T-cell (primary cell): ENCODE measurements at regions not wholly inside any gene's neighbourhood (a gene's known extent, or its start where the extent isn't known, plus 50 kb on each side); places are given as distances from the start of the nearest gene placed in this dataset.

ENCODE experiments used
- ATAC-seq, 4 experiments: fragments of 200-7000 bp in 3 of 4; fragments of 150-1000 bp in 1 of 4; cut with Tn5 transposase; replicated peaks in 1 of 4; 1 replicate in 3 of 4; 2 replicates in 1 of 4; pipeline ENCODE4 v1.10.0; 2021; ENCODE audit warnings: moderate library complexity in 3 of 4, mild to moderate bottlenecking in 2 of 4, moderate number of reproducible peaks in 1 of 4
- CTCF ChIA-PET, 2 donors: fragments of 300-600 bp; sonication (Branson Sonifier 250); formaldehyde crosslinking; loops; one replicate each; lab custom pipeline; 2022; ENCODE audit warnings: antibody characterized with exemption in 2 of 2; lab: Charles Lee
- POLR2A ChIA-PET, 2 donors: fragments of 300-600 bp; sonication (Branson Sonifier 250); formaldehyde crosslinking; loops; one replicate each; lab custom pipeline; 2022; ENCODE audit warnings: antibody characterized with exemption in 2 of 2; lab: Charles Lee
- DNase-seq, 35 experiments: peaks; one replicate each; pipeline versions ENCODE4 v3.0.0 to v3.0.0-alpha.2; 2013 to 2023
- H3K27ac ChIP-seq: one replicate; pipeline ENCODE4 v1.5.1; 2013; ENCODE audit warnings: low read length
- H3K27me3 ChIP-seq, 2 experiments: replicated peaks in 1 of 2; 1 replicate in 1 of 2; 2 replicates in 1 of 2; pipeline versions ENCODE4 v1.6.1 to v1.7.0; 2013; ENCODE audit warnings: low read length in 1 of 2, mixed read lengths in 1 of 2; ENCODE audit not compliant: control insufficient read depth in 2 of 2, insufficient read depth in 2 of 2; ENCODE audit errors: extremely low read depth in 1 of 2
- H3K36me3 ChIP-seq, 2 donors: 1 replicate in 1 of 2; 2 replicates in 1 of 2; pipeline versions ENCODE4 v1.6.1 to v1.7.0; 2013; ENCODE audit warnings: low read length in 1 of 2; ENCODE audit not compliant: control insufficient read depth in 2 of 2, insufficient read depth in 1 of 2; ENCODE audit errors: extremely low read depth in 1 of 2
- H3K4me1 ChIP-seq, 2 experiments: 1 replicate in 1 of 2; 2 replicates in 1 of 2; pipeline versions ENCODE4 v1.6.1 to v1.7.0; 2013; ENCODE audit warnings: low read length in 2 of 2, mixed read lengths in 1 of 2; ENCODE audit not compliant: insufficient read depth in 2 of 2, control insufficient read depth in 1 of 2; ENCODE audit errors: extremely low read depth in 1 of 2
- H3K4me3 ChIP-seq, 2 donors: 1 replicate in 1 of 2; 2 replicates in 1 of 2; pipeline versions ENCODE4 v1.5.1 to v1.7.0; 2013; ENCODE audit warnings: mild to moderate bottlenecking in 2 of 2, low read length in 1 of 2, moderate library complexity in 1 of 2; ENCODE audit not compliant: control insufficient read depth in 1 of 2; ENCODE audit errors: extremely low read depth in 1 of 2
- H3K9me3 ChIP-seq: 2 replicates; pipeline ENCODE4 v1.7.0; 2013
- H3K27ac Mint-ChIP-seq, 2 donors: one replicate each; pipeline ENCODE4 v1.8.0; 2020 to 2021; ENCODE audit warnings: mild to moderate bottlenecking in 2 of 2, mixed read lengths in 2 of 2
- H3K27me3 Mint-ChIP-seq, 2 donors: one replicate each; pipeline ENCODE4 v1.8.0; 2021 to 2022; ENCODE audit warnings: mixed read lengths in 2 of 2
- H3K36me3 Mint-ChIP-seq: one replicate; pipeline ENCODE4 v1.8.0; 2021; ENCODE audit warnings: mixed read lengths
- H3K4me1 Mint-ChIP-seq, 3 donors: one replicate each; pipeline ENCODE4 v1.8.0; 2020 to 2022; ENCODE audit warnings: mixed read lengths in 3 of 3, mild to moderate bottlenecking in 1 of 3
- H3K4me3 Mint-ChIP-seq, 3 donors: one replicate each; pipeline ENCODE4 v1.8.0; 2020 to 2022; ENCODE audit warnings: mild to moderate bottlenecking in 3 of 3, mixed read lengths in 3 of 3, moderate library complexity in 3 of 3
- H3K9me3 Mint-ChIP-seq, 3 donors: one replicate each; pipeline ENCODE4 v1.8.0; 2020 to 2022; ENCODE audit warnings: mixed read lengths in 3 of 3
- WGBS: methylation state at CpG from one replicate; pipeline ENCODE4 v1.1.5; 2013; ENCODE audit warnings: missing lambda C conversion rate; ENCODE audit not compliant: insufficient coverage; 5-methylcytosine and 5-hydroxymethylcytosine counted together

DNA sequence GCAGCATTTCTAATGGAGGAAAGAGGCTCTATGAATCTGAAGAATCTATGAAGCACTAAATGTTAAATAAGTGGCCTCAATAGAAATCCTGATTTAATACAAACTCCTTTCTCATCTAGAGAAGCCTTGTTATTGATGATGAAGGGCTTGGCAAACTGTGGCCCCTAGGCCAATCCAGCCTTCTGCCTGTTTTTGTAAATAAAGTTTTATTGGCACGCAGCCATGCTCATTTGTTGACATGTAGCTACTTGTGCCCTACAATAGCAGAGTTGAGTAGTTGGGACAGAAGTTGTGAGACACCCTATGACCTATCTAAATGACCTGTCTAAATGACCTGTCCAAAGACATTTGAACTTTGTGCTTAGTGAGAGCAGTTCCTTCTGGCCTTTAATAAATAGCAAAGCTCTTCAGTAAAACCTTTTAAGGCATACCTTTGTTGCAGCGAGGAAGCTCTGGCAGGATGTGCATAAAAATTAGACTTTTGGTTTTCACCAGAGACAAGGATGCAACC, 484.4 kb upstream of the SPRED2 start:
- no peak for ATAC-seq
- H3K4me1 Mint-ChIP-seq, result no peaks in the 10 kb centered on the region
- no peaks in the 10 kb centered on the region for H3K9me3 Mint-ChIP-seq
- Histone ChIP-seq H3K27me3 (no peaks in the 10 kb centered on the region), H3K9me3 (no peaks in the 10 kb centered on the region), H3K4me3 (no peak overlapping the region), H3K36me3 (no peaks in the 10 kb centered on the region), H3K4me1 (no peaks in the 10 kb centered on the region), H3K27ac (no peak overlapping the region)
- no peaks in the 10 kb centered on the region for H3K27me3 Mint-ChIP-seq
- H3K4me3 Mint-ChIP-seq, result no peak overlapping the region
- no peak for DNase-seq
- no CpG with 5 or more reads among the region's 2 CpGs for WGBS
- H3K36me3 Mint-ChIP-seq, result no peaks in the 10 kb centered on the region
- ChIA-PET CTCF (no interaction called here), POLR2A (interaction anchor here in 1 of 2 donors (0.6 kb wide), 1 partner anchor 1308 kb away, joined by 5 read pairs; no protein-coding TSS in a partner anchor)
- H3K27ac Mint-ChIP-seq, result no peak overlapping the region

DNA sequence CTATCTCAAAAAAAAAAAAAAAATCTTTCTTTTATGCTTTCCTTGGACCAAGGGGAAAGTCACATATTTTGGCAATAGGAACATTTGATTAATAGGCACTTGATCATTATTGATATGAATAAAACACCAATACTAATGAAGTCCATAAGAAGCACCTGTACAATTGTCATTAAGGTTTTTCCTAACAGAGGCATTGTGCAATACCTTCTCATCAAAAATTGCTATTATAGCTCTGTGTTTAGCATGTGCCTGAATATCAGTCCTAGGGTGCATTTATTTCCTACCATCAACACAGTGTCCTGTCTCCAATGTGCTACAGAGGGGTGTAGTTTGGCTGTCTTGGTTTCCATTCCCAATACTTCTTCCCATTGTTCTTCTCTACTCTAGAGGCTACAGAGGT, 483.8 kb upstream of the SPRED2 start:
- Histone ChIP-seq H3K27ac (no peak overlapping the region), H3K4me3 (no peak overlapping the region), H3K4me1 (no peaks in the 10 kb centered on the region), H3K36me3 (no peaks in the 10 kb centered on the region), H3K27me3 (no peaks in the 10 kb centered on the region), H3K9me3 (no peaks in the 10 kb centered on the region)
- no peak overlapping the region for H3K4me3 Mint-ChIP-seq
- no peaks in the 10 kb centered on the region for H3K27me3 Mint-ChIP-seq
- no peak overlapping the region for H3K27ac Mint-ChIP-seq
- no peaks in the 10 kb centered on the region for H3K9me3 Mint-ChIP-seq
- POLR2A ChIA-PET, result interaction anchor here in 1 of 2 donors (0.6 kb wide), 1 partner anchor 1308 kb away, joined by 5 read pairs; no protein-coding TSS in a partner anchor
- CTCF ChIA-PET, result no interaction called here
- no peaks in the 10 kb centered on the region for H3K4me1 Mint-ChIP-seq
- H3K36me3 Mint-ChIP-seq, result no peaks in the 10 kb centered on the region
- no peak for ATAC-seq
- DNase-seq, result no peak

DNA sequence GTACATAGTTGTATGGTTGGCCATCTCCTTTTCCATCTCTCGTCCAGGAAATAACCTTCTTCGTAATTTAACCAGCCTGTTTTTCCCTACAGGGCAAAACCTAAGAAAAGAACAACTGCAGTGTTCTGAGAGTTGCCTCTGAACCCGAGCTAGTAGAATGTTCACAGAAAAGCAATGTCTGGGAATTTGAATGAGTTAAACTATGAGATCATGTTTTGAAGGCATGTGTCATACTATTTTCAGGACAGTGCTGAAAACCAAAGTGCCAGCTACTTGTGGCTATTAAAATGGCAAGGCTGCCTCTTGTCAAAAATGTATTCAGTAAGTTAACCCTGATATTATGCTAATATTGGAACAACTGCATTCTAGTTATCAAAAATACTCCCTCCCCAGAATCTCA, 482.9 kb upstream of the SPRED2 start:
- H3K36me3 ChIP-seq, result no peaks in the 10 kb centered on the region

DNA sequence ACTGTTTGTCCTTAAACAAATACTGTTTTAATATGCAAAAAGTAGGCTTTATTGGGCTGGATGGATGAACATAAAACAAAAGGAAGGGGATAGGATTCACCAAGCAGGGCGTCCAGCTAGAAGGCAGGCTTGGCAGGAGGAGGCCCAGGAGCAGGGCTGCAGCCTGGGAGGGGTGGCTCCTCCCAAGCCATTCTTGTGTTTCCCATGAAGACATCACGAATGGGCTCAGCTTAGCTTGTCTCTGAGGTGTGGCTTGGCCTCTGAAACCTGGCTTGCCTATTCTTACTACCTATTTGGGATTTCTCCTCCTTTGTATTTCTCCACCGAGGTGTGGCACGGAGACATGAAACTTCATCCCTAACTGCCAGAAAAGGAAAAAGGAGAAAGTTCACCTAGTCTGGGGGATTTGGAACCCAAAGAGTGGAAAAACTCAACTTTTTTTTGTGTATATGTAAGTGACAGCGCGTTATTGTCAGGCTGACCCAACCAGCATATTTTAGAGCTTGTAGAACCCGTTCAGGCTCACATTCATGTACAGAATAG, 481.9 kb upstream of the SPRED2 start:
- POLR2A ChIA-PET, result no interaction called here
- no peak overlapping the region for H3K27ac ChIP-seq
- H3K4me3 ChIP-seq, result no peak overlapping the region
- CTCF ChIA-PET, result no interaction called here
- WGBS, result 65% methylated on average over 5 of the region's 7 CpGs
- H3K36me3 Mint-ChIP-seq, result no peaks in the 10 kb centered on the region
- no peak overlapping the region for H3K4me3 Mint-ChIP-seq
- no peaks in the 10 kb centered on the region for H3K9me3 ChIP-seq
- H3K27me3 Mint-ChIP-seq, result no peaks in the 10 kb centered on the region
- no peaks in the 10 kb centered on the region for H3K4me1 Mint-ChIP-seq
- DNase-seq, result no peak
- no peaks in the 10 kb centered on the region for H3K36me3 ChIP-seq
- no peak overlapping the region for H3K27ac Mint-ChIP-seq
- no peaks in the 10 kb centered on the region for H3K27me3 ChIP-seq
- H3K4me1 ChIP-seq, result no peaks in the 10 kb centered on the region
- no peak for ATAC-seq
- H3K9me3 Mint-ChIP-seq, result no peaks in the 10 kb centered on the region

More for the DNA sequence above, 482.9 kb upstream of the SPRED2 start:
- no peaks in the 10 kb centered on the region for H3K27me3 Mint-ChIP-seq
- POLR2A ChIA-PET, result no interaction called here
- H3K4me1 Mint-ChIP-seq, result no peaks in the 10 kb centered on the region
- Histone ChIP-seq H3K4me3 (no peak overlapping the region), H3K27ac (no peak overlapping the region), H3K27me3 (no peaks in the 10 kb centered on the region), H3K4me1 (no peaks in the 10 kb centered on the region), H3K9me3 (no peaks in the 10 kb centered on the region)
- 70% methylated on average over 1 of the region's 3 CpGs for WGBS
- no peak for ATAC-seq
- no peaks in the 10 kb centered on the region for H3K36me3 Mint-ChIP-seq
- DNase-seq, result no peak
- H3K9me3 Mint-ChIP-seq, result no peaks in the 10 kb centered on the region
- no peak overlapping the region for H3K27ac Mint-ChIP-seq
- CTCF ChIA-PET, result no interaction called here
- H3K4me3 Mint-ChIP-seq, result no peak overlapping the region

DNA sequence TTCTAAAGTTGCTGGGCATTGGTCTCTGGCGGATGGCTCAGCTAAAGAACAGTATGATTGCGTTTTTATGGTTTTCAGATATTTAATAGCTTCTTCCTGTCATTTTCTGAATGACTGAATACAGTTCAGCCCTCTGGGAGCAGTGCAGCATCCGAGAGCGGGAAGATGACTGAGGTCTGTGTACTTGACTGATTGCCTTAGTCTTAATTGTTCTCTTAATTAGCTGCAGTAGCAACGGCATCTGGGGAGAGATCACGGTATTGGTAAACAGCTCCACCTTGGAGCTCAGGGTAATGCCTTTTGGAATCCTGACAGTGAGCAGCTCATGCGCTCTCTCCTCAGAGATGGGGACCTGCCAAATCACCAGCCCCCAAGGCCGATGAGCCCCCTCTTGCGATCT, 481.4 kb upstream of the SPRED2 start:
- H3K36me3 Mint-ChIP-seq, result no peaks in the 10 kb centered on the region
- no peaks in the 10 kb centered on the region for H3K27me3 Mint-ChIP-seq
- Histone ChIP-seq H3K4me1 (no peaks in the 10 kb centered on the region), H3K27ac (no peak overlapping the region), H3K27me3 (no peaks in the 10 kb centered on the region), H3K9me3 (no peaks in the 10 kb centered on the region), H3K4me3 (no peak overlapping the region), H3K36me3 (no peaks in the 10 kb centered on the region)
- ATAC-seq (no peak), DNase-seq (no peak)
- no peaks in the 10 kb centered on the region for H3K4me1 Mint-ChIP-seq
- no peak overlapping the region for H3K4me3 Mint-ChIP-seq
- no peak overlapping the region for H3K27ac Mint-ChIP-seq
- POLR2A ChIA-PET, result no interaction called here
- WGBS, result 93% methylated on average over 6 of the region's 9 CpGs
- CTCF ChIA-PET, result no interaction called here
- H3K9me3 Mint-ChIP-seq, result peaks cover 0 to 4% (median 0%) of the 10 kb centered on the region in 3 donors

DNA sequence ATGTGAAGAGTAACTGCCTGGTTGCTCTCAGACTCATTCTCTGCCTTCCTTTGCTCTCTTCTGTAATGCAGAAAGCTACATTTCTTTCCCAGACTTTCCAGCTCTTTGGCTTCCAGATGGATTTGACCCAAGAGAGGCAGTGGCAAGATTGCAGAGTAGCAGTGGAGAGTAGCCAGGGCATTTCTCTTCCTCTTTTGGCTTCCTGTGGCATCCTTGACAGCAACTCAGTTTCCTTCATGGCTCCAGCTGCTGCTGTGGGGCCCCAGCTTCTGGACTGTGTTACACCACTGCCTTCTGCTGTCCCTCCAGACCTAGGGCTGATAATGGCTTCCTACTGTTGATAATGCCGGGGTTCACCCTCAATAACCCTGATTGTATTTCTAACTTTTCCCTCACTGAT, 469.4 kb upstream of the SPRED2 start:
- DNase-seq (no peak), ATAC-seq (no peak)
- no CpG with 5 or more reads among the region's 1 CpG for WGBS
- ChIA-PET POLR2A (no interaction called here), CTCF (no interaction called here)
- H3K27ac Mint-ChIP-seq, result no peak overlapping the region
- H3K27ac ChIP-seq, result no peak overlapping the region
- H3K9me3 ChIP-seq, result no peaks in the 10 kb centered on the region
- H3K4me1 Mint-ChIP-seq, result no peaks in the 10 kb centered on the region
- H3K4me3 Mint-ChIP-seq, result no peak overlapping the region
- H3K4me3 ChIP-seq, result no peak overlapping the region
- H3K4me1 ChIP-seq, result no peaks in the 10 kb centered on the region
- peaks cover 0 to 3% of the 10 kb centered on the region in 2 experiments for H3K27me3 ChIP-seq
- H3K27me3 Mint-ChIP-seq, result peaks cover 2 to 12% of the 10 kb centered on the region in 2 donors
- no peaks in the 10 kb centered on the region for H3K36me3 ChIP-seq
- no peaks in the 10 kb centered on the region for H3K36me3 Mint-ChIP-seq
- H3K9me3 Mint-ChIP-seq, result peaks cover 7 to 8% (median 8%) of the 10 kb centered on the region in 3 donors

DNA sequence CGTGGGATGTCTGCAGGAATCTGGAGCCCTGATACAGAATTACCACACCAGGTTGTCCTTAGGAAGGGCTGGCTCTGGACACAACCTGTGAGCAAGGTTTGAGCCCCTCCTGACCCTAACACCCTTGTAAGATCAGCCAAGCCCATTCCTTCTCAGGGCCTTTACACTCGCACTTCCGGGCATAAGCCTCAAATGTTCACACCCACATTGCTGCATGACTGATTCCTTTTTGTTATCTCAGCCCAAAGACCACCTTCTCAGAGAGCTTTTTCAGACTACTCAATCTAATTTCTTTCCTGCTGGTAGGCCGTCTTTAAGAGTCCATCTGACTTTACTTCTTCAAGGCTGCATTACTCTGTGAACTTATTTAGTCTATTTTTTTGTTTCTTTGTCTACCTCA, 464.0 kb upstream of the SPRED2 start:
- Histone ChIP-seq H3K9me3 (no peaks in the 10 kb centered on the region), H3K27me3 (peaks cover 0 to 3% of the 10 kb centered on the region in 2 experiments), H3K4me3 (no peak overlapping the region), H3K4me1 (no peaks in the 10 kb centered on the region), H3K27ac (no peak overlapping the region), H3K36me3 (no peaks in the 10 kb centered on the region)
- DNase-seq, result no peak
- CTCF ChIA-PET, result no interaction called here
- peaks cover 0 to 8% of the 10 kb centered on the region in 2 donors for H3K27me3 Mint-ChIP-seq
- POLR2A ChIA-PET, result no interaction called here
- no peak overlapping the region for H3K27ac Mint-ChIP-seq
- 83% methylated on average over 2 of the region's 4 CpGs for WGBS
- peaks cover 8 to 13% (median 9%) of the 10 kb centered on the region in 3 donors for H3K9me3 Mint-ChIP-seq
- no peaks in the 10 kb centered on the region for H3K4me1 Mint-ChIP-seq
- ATAC-seq, result no peak
- no peak overlapping the region for H3K4me3 Mint-ChIP-seq
- H3K36me3 Mint-ChIP-seq, result no peaks in the 10 kb centered on the region
